AG20443 (cell line): ENCODE measurements at regions not wholly inside any gene's neighbourhood (a gene's known extent, or its start where the extent isn't known, plus 50 kb on each side); places are given as distances from the start of the nearest gene placed in this dataset.

ENCODE experiments used
- DNase-seq: peaks from one replicate; pipeline ENCODE4 v3.0.0; 2012; ENCODE audit warnings: low spot score, mixed read lengths

- DNase-seq, result no peak
Measured at GRCh38 chr16:65499566-65499965, 377.7 kb upstream of the CDH11 start.

- DNase-seq, result peak; percentile 22
Measured at GRCh38 chr16:65497571-65497970, 375.7 kb upstream of the CDH11 start.

- DNase-seq, result no peak
Measured at GRCh38 chr16:65495106-65495505, 373.2 kb upstream of the CDH11 start.

- DNase-seq, result no peak
Measured at GRCh38 chr16:65494609-65495008, 372.7 kb upstream of the CDH11 start.

GRCh38 chr16:65494080-65494479 lies 372.2 kb upstream of the CDH11 start:
- no peak for DNase-seq

GRCh38 chr16:65490286-65490685 lies 368.4 kb upstream of the CDH11 start:
- DNase-seq, result no peak

- peak; percentile 17 for DNase-seq
Measured at GRCh38 chr16:65489531-65490023, 367.7 kb upstream of the CDH11 start.

- no peak for DNase-seq
Measured at GRCh38 chr16:65487231-65487630, 365.4 kb upstream of the CDH11 start.

- no peak for DNase-seq
Measured at GRCh38 chr16:65481956-65482355, 360.1 kb upstream of the CDH11 start.

- DNase-seq, result no peak
Measured at GRCh38 chr16:65480281-65481091, 358.6 kb upstream of the CDH11 start.

- no peak for DNase-seq
Measured at GRCh38 chr16:65476448-65476955, 354.6 kb upstream of the CDH11 start.

GRCh38 chr16:65473699-65474098 lies 351.8 kb upstream of the CDH11 start:
- DNase-seq, result no peak

GRCh38 chr16:65469116-65469515 lies 347.3 kb upstream of the CDH11 start:
- DNase-seq, result no peak

GRCh38 chr16:65468133-65468532 lies 346.3 kb upstream of the CDH11 start:
- no peak for DNase-seq

- no peak for DNase-seq
Measured at GRCh38 chr16:65463652-65464260, 341.9 kb upstream of the CDH11 start.

GRCh38 chr16:65457084-65457483 lies 335.2 kb upstream of the CDH11 start:
- no peak for DNase-seq

GRCh38 chr16:65455761-65456160 lies 333.9 kb upstream of the CDH11 start:
- no peak for DNase-seq

GRCh38 chr16:65453646-65454045 lies 331.8 kb upstream of the CDH11 start:
- no peak for DNase-seq

- DNase-seq, result no peak
Measured at GRCh38 chr16:65449526-65449925, 327.7 kb upstream of the CDH11 start.

- DNase-seq, result no peak
Measured at GRCh38 chr16:65446427-65446826, 324.6 kb upstream of the CDH11 start.

GRCh38 chr16:65445313-65446260 lies 323.7 kb upstream of the CDH11 start:
- DNase-seq, result peak; percentile 30

- DNase-seq, result no peak
Measured at GRCh38 chr16:65441501-65441900, 319.6 kb upstream of the CDH11 start.
